ENCODE measurements at regions not wholly inside any gene's neighbourhood (a gene's known extent, or its start where the extent isn't known, plus 50 kb on each side); places are given as distances from the start of the nearest gene placed in this dataset.

DNA sequence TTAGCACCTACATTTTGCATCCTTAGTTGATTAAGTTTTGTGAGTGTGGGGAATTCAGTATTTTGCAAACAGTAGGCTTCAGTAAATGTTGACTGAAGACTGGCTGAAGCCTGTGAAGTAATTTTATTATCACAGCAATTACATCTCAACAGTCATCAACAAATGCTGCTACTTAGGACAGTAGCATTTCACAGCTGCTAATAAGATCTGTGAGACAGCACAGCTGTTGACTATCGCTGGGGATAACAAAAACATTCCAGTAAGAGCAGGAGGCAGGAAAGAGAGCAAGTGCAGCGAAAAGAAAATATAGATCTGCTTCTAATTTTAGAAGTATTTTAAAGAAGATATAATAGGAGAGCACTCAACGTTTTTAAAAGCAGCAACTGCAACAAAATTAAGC, 117.3 kb upstream of the FGF10 start:
- Histone ChIP-seq H3K9ac (ENCODE audit: low read length in 2 of 2) (no peak overlapping the region), H3K4me1 (ENCODE audit: control insufficient read depth, insufficient read depth, low read length) (no peaks in the 10 kb centered on the region), H3K27ac (ENCODE audit: low read length) (no peak overlapping the region), H3K9me3 (ENCODE audit: control insufficient read depth in 2 of 2, low read length in 2 of 2) (no peaks in the 10 kb centered on the region), H3K4me3 (ENCODE audit: low read length in 2 of 2) (no peak overlapping the region), H3K27me3 (ENCODE audit: control insufficient read depth in 1 of 2, insufficient read depth in 2 of 2, low read length in 2 of 2) (no peaks in the 10 kb centered on the region), H3K36me3 (ENCODE audit: control insufficient read depth in 2 of 2, insufficient read depth in 2 of 2, low read length in 2 of 2) (no peaks in the 10 kb centered on the region)

DNA sequence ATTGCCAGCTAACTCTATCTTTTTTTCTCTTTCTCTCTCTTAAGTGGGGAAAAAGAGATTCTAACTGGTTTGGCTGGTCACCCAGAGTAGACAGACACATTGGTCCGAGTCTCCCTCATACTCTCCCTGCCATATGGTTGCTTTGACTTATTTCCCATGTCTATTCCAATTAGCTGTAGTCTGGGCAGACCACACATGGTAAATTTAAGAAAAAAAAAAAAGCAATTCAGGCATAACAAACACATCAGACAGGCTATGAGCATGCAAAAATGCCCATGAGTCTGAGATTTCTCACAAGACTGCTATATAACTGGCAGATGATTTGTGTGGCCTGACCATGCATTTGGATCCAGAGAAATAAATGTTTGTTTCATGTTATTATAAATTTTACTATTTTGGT, 110.2 kb upstream of the FGF10 start:
- no peaks in the 10 kb centered on the region for H3K9me3 ChIP-seq (ENCODE audit: control insufficient read depth in 2 of 2, low read length in 2 of 2)
- no peaks in the 10 kb centered on the region for H3K36me3 ChIP-seq (ENCODE audit: control insufficient read depth in 2 of 2, insufficient read depth in 2 of 2, low read length in 2 of 2)
- H3K27me3 ChIP-seq (ENCODE audit: control insufficient read depth in 1 of 2, insufficient read depth in 2 of 2, low read length in 2 of 2) = no peaks in the 10 kb centered on the region
- H3K4me1 ChIP-seq (ENCODE audit: control insufficient read depth, insufficient read depth, low read length) = no peaks in the 10 kb centered on the region
- no peak overlapping the region for H3K4me3 ChIP-seq (ENCODE audit: low read length in 2 of 2)
- H3K9ac ChIP-seq (ENCODE audit: low read length in 2 of 2) = no peak overlapping the region
- H3K27ac ChIP-seq (ENCODE audit: low read length) = no peak overlapping the region

DNA sequence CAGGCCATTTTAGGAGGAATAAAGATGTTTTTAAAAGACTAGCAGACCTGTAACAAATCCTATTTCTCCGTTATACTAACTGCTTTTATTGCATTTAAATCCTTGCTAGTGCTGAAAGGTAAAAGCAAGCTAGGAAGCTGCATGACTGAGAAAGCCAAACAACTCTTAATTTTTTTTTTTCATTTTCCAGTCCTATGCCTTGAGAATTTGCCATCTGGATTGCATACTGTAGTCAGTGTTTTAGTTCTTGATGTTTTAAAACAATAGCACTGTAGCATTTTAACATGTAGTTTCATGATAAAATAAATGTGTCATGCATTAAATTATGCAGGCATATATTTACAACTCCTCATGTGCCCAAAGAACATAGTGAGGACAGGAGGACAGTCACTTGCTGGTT, 108.4 kb upstream of the FGF10 start:
- peaks cover 0 to 2% of the 10 kb centered on the region in 2 donors for H3K36me3 ChIP-seq (ENCODE audit: control insufficient read depth in 2 of 2, insufficient read depth in 2 of 2, low read length in 2 of 2)
- no peak overlapping the region for H3K9ac ChIP-seq (ENCODE audit: low read length in 2 of 2)
- H3K4me3 ChIP-seq (ENCODE audit: low read length in 2 of 2) = no peak overlapping the region
- H3K4me1 ChIP-seq (ENCODE audit: control insufficient read depth, insufficient read depth, low read length) = no peaks in the 10 kb centered on the region
- H3K27ac ChIP-seq (ENCODE audit: low read length) = no peak overlapping the region
- H3K27me3 ChIP-seq (ENCODE audit: control insufficient read depth in 1 of 2, insufficient read depth in 2 of 2, low read length in 2 of 2) = no peaks in the 10 kb centered on the region
- no peaks in the 10 kb centered on the region for H3K9me3 ChIP-seq (ENCODE audit: control insufficient read depth in 2 of 2, low read length in 2 of 2)

DNA sequence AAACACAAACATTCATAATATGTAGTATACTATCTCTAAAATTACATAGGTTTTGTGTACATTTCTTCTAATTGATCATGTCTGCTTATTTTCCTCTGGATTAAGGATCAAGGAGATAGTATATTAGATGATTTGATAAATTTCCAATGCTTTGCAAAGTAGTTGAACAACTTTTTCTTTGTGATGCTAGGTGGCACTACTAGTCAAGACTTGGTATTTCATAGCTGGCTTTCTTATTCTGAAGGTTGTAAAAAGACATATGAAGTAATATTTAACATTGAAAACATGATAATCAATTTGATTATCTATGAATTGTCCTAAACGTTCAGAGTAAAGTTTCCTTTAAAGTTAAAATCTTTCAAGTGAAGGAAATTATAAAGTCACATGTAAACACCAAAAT, 106.1 kb upstream of the FGF10 start:
- no peak overlapping the region for H3K4me3 ChIP-seq (ENCODE audit: low read length in 2 of 2)
- no peaks in the 10 kb centered on the region for H3K27me3 ChIP-seq (ENCODE audit: control insufficient read depth in 1 of 2, insufficient read depth in 2 of 2, low read length in 2 of 2)
- no peak overlapping the region for H3K27ac ChIP-seq (ENCODE audit: low read length)
- no peaks in the 10 kb centered on the region for H3K9me3 ChIP-seq (ENCODE audit: control insufficient read depth in 2 of 2, low read length in 2 of 2)
- no peak overlapping the region for H3K9ac ChIP-seq (ENCODE audit: low read length in 2 of 2)
- H3K36me3 ChIP-seq (ENCODE audit: control insufficient read depth in 2 of 2, insufficient read depth in 2 of 2, low read length in 2 of 2) = peaks cover 0 to 2% of the 10 kb centered on the region in 2 donors
- H3K4me1 ChIP-seq (ENCODE audit: control insufficient read depth, insufficient read depth, low read length) = no peaks in the 10 kb centered on the region

DNA sequence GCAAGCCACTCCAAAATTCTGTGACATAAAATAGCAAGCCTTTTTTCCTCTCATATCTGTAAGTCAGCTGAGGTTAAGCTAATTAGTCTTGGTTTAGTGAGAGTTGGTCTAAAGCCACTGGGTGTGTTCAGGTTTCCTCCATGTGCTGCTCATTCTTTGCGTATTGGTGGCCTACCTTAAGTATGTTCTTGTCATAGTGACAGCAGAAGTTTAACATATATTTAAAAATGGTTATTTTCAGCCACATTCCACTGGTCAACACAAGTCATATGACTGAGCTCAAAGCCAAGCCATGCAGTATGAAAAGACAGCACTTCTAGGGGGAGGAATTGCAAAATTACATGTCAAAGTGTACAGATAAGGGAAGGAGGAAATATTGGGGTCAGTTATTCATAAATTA, 100.5 kb upstream of the FGF10 start:
- Histone ChIP-seq H3K27me3 (ENCODE audit: control insufficient read depth in 1 of 2, insufficient read depth in 2 of 2, low read length in 2 of 2) (no peaks in the 10 kb centered on the region), H3K4me3 (ENCODE audit: low read length in 2 of 2) (no peak overlapping the region), H3K9me3 (ENCODE audit: control insufficient read depth in 2 of 2, low read length in 2 of 2) (no peaks in the 10 kb centered on the region), H3K27ac (ENCODE audit: low read length) (no peak overlapping the region), H3K9ac (ENCODE audit: low read length in 2 of 2) (no peak overlapping the region), H3K36me3 (ENCODE audit: control insufficient read depth in 2 of 2, insufficient read depth in 2 of 2, low read length in 2 of 2) (peaks cover 0 to 2% of the 10 kb centered on the region in 2 donors), H3K4me1 (ENCODE audit: control insufficient read depth, insufficient read depth, low read length) (no peaks in the 10 kb centered on the region)

DNA sequence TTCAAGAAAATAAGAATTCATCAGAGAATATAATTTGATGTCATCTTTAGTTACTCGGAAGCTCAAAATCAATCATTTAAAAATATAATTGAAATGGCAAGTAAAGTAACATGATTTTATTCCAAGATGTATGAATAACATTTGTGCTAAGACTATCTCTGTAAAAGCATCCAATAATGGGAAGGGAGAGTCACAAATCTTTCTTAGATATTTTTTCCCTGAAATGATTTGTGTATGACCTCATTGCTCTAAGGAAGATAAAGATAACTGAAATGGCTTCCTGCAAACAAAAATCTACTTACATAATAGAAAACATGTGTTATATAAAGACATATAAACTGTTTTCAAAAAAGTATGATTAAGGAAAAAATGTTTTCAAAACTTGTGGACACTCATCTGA, 97.4 kb upstream of the FGF10 start:
- Histone ChIP-seq H3K4me3 (ENCODE audit: low read length in 2 of 2) (no peak overlapping the region), H3K9me3 (ENCODE audit: control insufficient read depth in 2 of 2, low read length in 2 of 2) (no peaks in the 10 kb centered on the region), H3K36me3 (ENCODE audit: control insufficient read depth in 2 of 2, insufficient read depth in 2 of 2, low read length in 2 of 2) (no peaks in the 10 kb centered on the region), H3K9ac (ENCODE audit: low read length in 2 of 2) (no peak overlapping the region), H3K27ac (ENCODE audit: low read length) (no peak overlapping the region), H3K27me3 (ENCODE audit: control insufficient read depth in 1 of 2, insufficient read depth in 2 of 2, low read length in 2 of 2) (no peaks in the 10 kb centered on the region), H3K4me1 (ENCODE audit: control insufficient read depth, insufficient read depth, low read length) (no peaks in the 10 kb centered on the region)

DNA sequence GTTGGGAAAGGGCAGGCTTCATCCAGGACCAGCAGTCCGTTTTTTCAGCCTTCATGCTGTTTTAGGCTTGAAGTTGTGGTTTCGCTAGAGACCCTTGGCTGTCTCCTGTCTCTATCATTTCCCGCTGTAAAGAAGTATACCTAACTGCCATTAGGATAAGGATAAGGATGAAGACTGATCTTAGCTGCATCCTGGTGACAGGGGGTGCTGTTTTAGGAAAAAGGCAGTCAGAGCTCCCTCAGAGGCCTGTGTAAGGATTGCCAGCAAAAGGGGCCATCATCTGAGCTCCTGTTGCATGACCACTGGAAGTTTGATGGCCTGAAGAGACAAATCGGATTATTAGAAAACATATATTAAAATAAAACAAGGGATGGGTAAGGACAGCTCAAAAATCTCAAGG, 64.8 kb upstream of the FGF10 start:
- Histone ChIP-seq H3K36me3 (ENCODE audit: control insufficient read depth in 2 of 2, insufficient read depth in 2 of 2, low read length in 2 of 2) (no peaks in the 10 kb centered on the region), H3K4me1 (ENCODE audit: control insufficient read depth, insufficient read depth, low read length) (no peaks in the 10 kb centered on the region), H3K27me3 (ENCODE audit: control insufficient read depth in 1 of 2, insufficient read depth in 2 of 2, low read length in 2 of 2) (no peaks in the 10 kb centered on the region), H3K9me3 (ENCODE audit: control insufficient read depth in 2 of 2, low read length in 2 of 2) (no peaks in the 10 kb centered on the region), H3K9ac (ENCODE audit: low read length in 2 of 2) (no peak overlapping the region), H3K27ac (ENCODE audit: low read length) (no peak overlapping the region), H3K4me3 (ENCODE audit: low read length in 2 of 2) (no peak overlapping the region)

DNA sequence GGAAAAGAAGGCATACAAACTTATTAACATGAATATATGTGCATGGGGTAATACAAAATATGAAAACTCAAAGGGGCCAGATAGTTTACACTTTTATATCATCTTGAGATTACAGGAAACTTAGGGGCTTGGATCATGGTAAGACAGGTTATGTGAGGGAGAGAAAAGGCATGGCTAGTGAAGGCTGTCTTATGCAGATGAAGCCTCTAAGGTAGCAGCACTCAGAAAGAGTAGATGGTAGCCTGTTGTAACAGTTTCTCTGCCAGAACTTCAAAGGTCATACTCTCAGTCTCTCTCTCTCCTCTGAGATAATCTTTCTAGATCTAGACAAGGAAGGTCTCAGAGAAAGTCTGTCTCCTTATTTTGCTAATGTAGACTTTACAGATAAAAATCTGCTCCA, 57.2 kb upstream of the FGF10 start:
- Histone ChIP-seq H3K4me3 (ENCODE audit: low read length in 2 of 2) (no peak overlapping the region), H3K9ac (ENCODE audit: low read length in 2 of 2) (no peak overlapping the region), H3K27ac (ENCODE audit: low read length) (no peak overlapping the region), H3K4me1 (ENCODE audit: control insufficient read depth, insufficient read depth, low read length) (no peaks in the 10 kb centered on the region), H3K9me3 (ENCODE audit: control insufficient read depth in 2 of 2, low read length in 2 of 2) (no peaks in the 10 kb centered on the region), H3K36me3 (ENCODE audit: control insufficient read depth in 2 of 2, insufficient read depth in 2 of 2, low read length in 2 of 2) (no peaks in the 10 kb centered on the region), H3K27me3 (ENCODE audit: control insufficient read depth in 1 of 2, insufficient read depth in 2 of 2, low read length in 2 of 2) (no peaks in the 10 kb centered on the region)

DNA sequence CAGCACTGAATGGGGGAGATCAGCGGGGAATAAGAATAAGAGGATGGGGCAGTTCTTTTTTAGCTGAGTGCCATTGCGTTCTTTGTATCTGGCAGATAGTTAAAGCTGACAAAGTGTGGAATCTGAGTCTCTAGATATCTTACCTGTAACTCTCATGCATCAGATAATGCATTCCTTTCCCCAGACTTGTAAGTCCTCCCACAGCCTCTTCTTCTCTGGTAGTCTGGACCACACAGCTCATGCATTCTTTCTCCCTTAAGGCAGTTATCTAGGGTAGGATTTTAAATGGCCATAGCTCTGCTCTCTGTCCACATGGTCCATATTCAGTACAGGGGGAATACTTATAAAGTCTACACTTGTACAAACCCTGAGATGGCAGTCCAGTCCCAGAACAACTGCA, 54.0 kb upstream of the FGF10 start:
- no peaks in the 10 kb centered on the region for H3K9me3 ChIP-seq (ENCODE audit: control insufficient read depth in 2 of 2, low read length in 2 of 2)
- H3K4me3 ChIP-seq (ENCODE audit: low read length in 2 of 2) = no peak overlapping the region
- no peaks in the 10 kb centered on the region for H3K4me1 ChIP-seq (ENCODE audit: control insufficient read depth, insufficient read depth, low read length)
- H3K27ac ChIP-seq (ENCODE audit: low read length) = no peak overlapping the region
- H3K27me3 ChIP-seq (ENCODE audit: control insufficient read depth in 1 of 2, insufficient read depth in 2 of 2, low read length in 2 of 2) = no peaks in the 10 kb centered on the region
- no peaks in the 10 kb centered on the region for H3K36me3 ChIP-seq (ENCODE audit: control insufficient read depth in 2 of 2, insufficient read depth in 2 of 2, low read length in 2 of 2)
- H3K9ac ChIP-seq (ENCODE audit: low read length in 2 of 2) = no peak overlapping the region

DNA sequence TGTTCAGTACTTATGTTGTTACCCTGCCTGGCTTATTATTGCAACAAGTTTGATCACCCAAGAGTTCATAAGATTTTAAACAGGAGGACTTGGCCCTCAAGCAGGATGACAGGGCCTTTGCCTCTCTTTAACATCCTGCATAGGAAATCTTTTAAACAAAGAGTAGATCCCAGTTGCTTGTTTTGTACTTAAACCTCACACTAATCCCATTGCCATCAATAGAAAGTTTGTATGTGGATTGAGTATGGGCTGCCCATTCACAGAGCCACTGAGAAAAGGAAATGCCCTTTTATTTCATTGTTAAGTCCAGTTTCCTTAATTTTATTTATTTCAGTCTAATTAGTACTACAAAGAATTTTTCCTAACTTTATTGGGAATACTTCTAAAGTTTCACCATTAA, 52.2 kb upstream of the FGF10 start:
- H3K27ac ChIP-seq (ENCODE audit: low read length) = no peak overlapping the region
- H3K4me3 ChIP-seq (ENCODE audit: low read length in 2 of 2) = no peak overlapping the region
- H3K9ac ChIP-seq (ENCODE audit: low read length in 2 of 2) = no peak overlapping the region
- no peaks in the 10 kb centered on the region for H3K9me3 ChIP-seq (ENCODE audit: control insufficient read depth in 2 of 2, low read length in 2 of 2)
- H3K27me3 ChIP-seq (ENCODE audit: control insufficient read depth in 1 of 2, insufficient read depth in 2 of 2, low read length in 2 of 2) = no peaks in the 10 kb centered on the region
- H3K36me3 ChIP-seq (ENCODE audit: control insufficient read depth in 2 of 2, insufficient read depth in 2 of 2, low read length in 2 of 2) = no peaks in the 10 kb centered on the region
- no peaks in the 10 kb centered on the region for H3K4me1 ChIP-seq (ENCODE audit: control insufficient read depth, insufficient read depth, low read length)

DNA sequence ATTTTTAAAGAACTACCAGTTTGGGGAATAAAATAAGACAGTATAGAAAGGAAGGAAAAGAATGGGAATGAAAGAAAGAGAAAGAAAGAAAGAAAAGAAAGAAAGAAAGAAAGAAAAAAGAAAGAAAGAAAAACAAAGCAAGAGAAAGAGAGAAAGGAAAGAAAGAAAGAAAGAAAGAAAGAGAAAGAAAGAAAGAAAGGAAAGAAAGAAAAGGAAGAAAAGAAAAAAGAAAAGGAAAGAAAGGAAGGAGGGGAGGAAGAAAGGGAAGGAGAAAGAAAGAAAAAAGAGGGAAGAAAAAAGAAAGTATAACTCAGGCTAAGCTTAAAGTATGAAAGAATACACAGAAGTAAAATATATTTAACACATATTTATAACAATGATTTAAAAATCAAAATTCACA, 51.0 kb upstream of the FGF10 start:
- no peaks in the 10 kb centered on the region for H3K9me3 ChIP-seq (ENCODE audit: control insufficient read depth in 2 of 2, low read length in 2 of 2)
- H3K36me3 ChIP-seq (ENCODE audit: control insufficient read depth in 2 of 2, insufficient read depth in 2 of 2, low read length in 2 of 2) = no peaks in the 10 kb centered on the region
- no peak overlapping the region for H3K9ac ChIP-seq (ENCODE audit: low read length in 2 of 2)
- no peaks in the 10 kb centered on the region for H3K4me1 ChIP-seq (ENCODE audit: control insufficient read depth, insufficient read depth, low read length)
- no peak overlapping the region for H3K4me3 ChIP-seq (ENCODE audit: low read length in 2 of 2)
- no peak overlapping the region for H3K27ac ChIP-seq (ENCODE audit: low read length)
- H3K27me3 ChIP-seq (ENCODE audit: control insufficient read depth in 1 of 2, insufficient read depth in 2 of 2, low read length in 2 of 2) = no peaks in the 10 kb centered on the region

Measured in stomach smooth muscle (tissue), 2 donors.